Fibroblast of skin of scalp (primary cell): ENCODE measurements at regions not wholly inside any gene's neighbourhood (a gene's known extent, or its start where the extent isn't known, plus 50 kb on each side); places are given as distances from the start of the nearest gene placed in this dataset.
"Not testable (repeated sequence)": the region's sequence is repeated elsewhere in the genome, so short reads cannot be mapped to it uniquely, and the experiment has no call there.

ENCODE experiments used
- DNase-seq: peaks from one replicate; pipeline ENCODE4 v3.0.0-alpha.2; 2013

DNA sequence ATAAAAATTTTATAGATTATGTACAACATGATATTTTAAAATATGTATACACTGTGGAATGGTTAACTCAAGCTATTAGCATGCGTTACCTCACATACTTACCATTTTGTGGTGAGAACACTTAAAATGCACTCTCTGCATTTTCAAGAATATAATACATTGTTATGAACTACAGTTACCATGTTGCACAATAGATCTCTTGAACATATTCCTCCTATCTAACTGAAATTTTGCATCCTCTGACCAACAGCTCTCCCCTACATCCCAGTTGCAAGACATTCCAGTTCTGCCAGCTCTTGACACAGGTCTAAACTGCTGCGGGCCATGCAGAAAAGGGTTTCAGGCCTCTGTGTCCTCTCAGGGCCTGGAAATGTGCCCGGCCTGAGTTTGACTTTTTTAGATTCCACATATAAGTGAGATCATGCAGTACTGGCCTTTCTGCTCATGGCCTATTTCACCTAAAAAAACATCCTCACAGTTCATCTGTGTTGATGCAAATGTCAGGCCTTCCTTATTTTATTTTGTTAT is 113.7 kb downstream of the CDCA7 start:
- DNase-seq, result no peak

DNA sequence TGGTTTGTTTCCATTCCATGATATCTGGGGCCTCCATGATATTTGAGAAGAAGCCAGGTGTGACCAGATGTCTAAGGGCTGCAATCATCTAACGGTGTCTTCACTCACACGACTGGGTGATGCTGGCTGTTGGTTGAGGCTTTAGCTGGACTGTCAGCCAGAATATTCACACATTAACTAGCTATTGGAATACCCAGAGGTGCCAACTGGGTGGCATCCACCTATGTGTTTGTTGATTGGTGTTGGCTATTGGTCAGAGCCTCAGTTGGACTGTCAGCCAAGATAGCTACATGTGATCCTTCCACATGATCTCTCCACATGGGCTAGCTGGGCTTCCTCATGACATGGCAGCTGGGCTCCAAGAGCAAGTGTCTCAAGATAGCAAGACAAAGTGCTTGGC is 117.4 kb downstream of the CDCA7 start:
- no peak for DNase-seq

DNA sequence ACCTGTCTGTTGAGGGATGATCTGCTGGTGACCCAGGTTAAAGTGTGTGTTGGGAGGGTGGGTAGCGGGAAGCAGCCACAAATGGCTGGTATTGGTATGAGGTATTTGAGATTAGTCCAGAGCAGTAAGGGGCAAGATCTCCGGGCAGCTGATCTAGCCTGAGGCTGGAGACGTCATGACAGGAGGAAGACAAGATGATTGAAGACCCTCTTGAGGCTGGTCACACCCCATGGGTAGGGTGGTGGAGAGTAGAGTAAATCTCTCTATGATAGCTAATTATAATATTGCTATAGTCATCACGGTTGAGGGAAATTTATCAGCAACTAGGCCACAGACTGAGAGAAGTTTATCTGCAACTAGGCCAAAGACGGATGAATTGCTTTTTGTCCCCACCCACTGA is 128.5 kb downstream of the CDCA7 start:
- no peak for DNase-seq

DNA sequence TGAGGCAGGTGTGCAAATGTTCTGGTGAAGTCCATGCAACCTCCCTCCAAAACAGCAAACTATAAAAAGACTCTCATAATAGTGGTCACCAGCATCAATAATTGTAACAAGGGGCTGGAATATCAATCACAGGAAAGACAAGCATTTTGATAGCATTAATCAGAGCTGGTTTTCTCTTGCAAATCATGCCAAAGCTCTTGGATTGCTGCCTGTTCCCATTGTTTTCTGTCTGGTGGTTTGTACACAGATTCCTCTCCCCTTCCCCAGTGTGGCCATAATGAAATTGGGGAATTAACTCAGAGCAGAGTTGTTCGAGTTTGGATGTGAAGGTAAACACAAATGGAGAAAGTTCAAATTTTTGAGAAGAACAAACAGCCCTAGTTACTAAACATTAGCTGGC is 134.2 kb downstream of the CDCA7 start:
- no peak for DNase-seq

DNA sequence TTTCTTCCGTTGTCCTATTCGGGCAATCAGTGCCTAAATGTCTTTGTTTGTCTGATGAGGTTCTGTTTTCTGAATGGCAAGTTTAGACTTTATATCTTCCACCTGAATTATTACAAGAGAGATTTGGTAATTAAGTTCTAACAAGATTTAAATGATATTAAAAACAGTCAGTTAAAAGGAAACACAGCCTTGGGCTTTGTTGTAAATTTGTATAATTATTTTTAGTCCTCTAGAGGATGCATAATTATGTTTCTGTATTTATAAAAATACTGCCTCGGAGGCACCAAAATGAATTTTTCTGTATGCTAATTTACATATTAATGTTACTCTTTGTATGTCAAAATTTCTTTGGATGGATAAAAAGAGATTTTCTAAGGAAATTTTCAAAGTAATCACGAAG is 136.7 kb downstream of the CDCA7 start:
- DNase-seq, result no peak

DNA sequence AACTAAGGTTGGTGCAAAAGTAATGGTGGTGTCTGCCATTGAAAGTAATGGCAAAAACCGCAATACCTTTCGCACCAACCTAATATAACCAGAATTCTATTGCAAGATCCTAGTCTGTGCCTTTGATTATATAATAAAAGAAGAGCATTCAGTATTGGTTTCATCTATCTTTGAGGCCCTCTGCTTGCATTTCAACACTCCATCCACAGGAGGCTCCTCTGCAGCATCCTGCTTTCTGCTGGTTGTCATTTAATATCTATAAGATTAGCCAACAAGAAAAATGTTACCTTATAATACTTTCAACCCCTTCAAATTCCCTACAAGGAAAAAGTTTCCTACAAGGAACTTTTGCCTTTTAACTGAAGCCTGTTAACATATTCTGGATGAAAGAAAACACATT is 139.2 kb downstream of the CDCA7 start:
- no peak for DNase-seq

DNA sequence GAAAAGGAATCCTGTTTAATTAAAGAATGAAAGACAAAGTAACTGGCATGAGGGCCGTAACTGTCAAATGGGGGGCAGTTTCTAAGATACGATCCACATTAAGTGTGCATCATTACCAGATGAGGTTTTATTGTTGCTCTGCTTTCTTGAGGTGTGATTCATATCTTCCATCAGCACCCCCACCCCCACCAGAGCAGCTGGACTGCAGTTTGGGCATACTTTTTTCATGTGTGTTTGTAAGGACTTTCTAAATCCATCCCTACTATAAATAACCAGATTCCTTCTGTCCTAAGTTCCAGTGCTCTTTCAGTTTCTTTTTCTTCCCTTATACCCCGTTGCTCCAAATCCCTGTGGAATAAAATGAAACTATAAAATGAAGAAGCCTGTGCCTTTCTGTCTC is 142.1 kb downstream of the CDCA7 start:
- peak; percentile 71 for DNase-seq

DNA sequence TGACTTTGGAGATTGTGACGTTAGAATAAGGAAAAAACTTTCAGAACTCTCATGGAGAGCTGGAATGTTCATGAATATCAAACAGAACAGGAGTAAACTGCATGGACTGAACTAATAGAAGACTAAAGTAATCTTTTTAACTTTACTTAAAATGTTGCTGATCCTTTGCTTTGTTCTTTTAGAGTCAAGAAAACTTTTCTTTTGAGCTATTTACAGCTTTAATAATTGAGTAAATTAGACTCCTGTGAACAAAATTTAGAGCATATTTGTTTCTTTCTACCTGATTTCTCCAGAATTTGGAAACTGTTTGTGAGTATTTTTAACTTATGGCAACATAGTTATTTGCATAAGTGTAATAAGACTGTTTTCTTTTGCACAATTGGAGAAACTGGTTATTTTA is 146.3 kb downstream of the CDCA7 start:
- no peak for DNase-seq

DNA sequence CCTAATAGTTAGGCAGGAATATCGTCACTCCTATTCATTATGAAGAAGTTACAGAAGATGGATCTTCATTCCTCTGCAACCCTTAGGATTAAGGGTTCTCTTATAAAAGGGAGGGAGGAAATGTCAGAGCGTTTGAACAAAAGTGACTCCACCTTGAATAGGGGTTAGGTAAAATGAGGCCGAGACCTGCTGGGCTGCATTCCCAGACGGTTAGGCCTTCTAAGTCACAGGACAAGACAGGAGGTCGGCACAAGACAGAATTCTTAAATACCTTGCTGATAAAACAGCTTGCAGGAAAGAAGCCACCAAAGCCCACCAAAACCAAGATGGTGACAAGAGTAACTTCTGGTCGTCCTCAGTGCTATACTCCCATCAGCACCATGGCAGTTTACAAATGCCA is 147.6 kb downstream of the CDCA7 start:
- no peak for DNase-seq

DNA sequence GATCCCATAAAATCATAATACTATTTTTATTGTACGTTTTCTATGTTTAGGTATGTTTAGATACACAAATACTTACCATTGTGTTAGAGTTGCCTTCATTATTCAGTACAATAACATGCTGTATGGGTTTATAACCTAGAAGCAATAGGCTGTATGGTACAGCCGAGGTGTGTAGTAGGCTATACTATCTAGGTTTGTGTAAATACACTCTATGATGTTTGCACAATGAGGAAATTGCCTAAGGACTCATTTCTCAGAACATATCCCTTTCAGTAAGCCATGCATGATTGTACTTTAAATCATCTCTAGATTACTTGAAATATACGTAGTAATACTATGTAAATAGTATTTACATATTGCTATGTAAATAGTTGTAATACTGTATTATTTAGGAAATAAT is 156.7 kb downstream of the CDCA7 start:
- no peak for DNase-seq

DNA sequence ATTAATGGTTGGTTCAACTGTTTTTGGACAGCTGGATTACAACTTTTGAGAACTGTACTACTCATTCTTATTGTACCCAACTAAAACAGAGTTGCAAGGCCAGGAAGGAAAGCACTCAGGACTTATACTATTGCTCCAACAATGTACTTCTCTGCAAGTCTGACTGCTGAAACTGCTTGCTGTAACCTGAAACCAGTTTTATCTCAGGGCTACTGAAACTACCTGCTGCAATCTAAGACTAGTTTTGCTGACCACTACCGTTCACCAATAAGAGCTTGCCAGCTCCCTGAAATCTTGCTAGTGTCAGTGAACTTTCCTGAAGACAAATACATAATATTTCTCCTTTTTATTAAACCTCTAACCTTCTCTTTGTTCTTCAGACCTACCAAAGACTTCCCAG is 157.3 kb downstream of the CDCA7 start:
- no peak for DNase-seq

DNA sequence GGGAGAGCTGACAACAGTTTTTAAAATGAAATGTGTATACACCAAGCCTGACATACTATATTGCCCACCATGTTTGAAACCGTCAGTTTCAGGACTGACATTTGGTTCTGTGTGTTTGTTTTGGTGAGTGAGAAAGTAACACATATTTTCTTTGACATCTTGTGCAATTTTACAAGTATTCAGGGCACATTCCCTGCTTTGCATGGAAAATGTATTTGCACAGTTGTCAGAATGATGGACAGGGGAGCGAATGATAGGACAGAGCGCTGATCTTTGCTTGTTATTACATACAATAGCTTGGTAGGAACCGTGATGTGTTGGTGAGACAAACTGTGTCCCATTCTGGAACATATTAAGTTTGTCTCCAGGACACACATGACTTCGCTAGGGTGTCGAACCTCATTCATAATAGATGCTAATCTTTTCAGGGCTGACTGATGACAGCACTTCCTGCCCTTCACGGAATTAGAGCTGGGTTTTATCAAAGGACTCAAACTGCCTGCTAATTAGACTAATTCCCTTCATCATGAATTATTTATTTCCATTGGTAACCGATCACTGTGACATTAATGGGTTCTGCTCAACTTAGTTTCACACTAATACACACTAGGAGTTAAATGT is 158.5 kb downstream of the CDCA7 start:
- DNase-seq, result no peak

DNA sequence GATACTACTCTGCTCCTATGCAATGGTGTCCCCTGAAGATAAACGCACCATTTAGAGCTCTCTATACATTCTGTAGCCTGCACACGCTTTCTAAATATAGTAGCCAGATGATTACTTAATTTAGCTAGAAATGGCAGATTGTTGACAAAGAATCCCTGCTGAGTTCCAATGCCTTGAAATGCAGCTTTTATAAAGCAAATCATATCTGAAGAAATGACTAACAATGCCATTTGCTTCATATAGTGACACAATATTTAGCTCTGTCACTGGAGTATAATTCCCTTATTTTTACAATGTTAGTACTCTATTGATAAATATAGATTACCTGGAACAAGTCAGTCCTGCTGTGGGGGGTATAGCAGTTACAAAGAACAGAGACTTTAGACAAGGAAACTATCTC is 166.2 kb downstream of the CDCA7 start:
- DNase-seq, result no peak

DNA sequence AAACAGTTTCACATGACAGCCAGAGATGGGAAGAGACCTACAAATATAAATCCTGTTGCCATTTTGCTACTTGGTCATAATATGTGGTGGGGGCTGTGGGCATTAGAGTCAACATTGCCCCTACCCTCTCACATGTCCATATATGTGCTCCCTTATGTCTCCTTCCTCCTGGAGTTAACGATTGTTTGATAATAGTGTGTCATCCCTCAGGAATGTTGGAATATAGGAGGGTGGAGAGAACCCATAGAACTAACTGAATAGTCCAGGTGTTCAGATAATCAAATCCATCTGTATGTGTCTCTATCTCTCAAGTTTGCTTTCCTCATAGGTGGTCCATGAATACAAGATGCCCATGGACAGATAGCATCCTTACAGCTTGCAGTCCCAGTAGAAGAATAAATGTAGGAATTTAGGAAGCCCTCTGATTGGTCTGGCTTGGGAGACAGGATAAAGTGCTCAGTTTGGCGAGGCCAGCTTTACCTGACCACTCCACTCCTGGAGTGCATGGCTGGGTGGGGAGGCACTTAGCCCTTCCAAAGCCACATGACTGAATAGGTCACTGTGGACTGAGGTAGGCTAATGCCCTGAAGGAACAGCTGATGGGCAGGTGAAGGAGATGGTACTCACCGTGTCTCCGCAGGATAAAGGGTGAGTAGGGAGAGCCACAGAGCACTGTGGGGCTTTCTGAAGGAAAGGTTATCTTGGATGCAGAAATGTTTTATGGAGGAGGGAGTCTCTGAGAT is 166.9 kb downstream of the CDCA7 start:
- no peak for DNase-seq

DNA sequence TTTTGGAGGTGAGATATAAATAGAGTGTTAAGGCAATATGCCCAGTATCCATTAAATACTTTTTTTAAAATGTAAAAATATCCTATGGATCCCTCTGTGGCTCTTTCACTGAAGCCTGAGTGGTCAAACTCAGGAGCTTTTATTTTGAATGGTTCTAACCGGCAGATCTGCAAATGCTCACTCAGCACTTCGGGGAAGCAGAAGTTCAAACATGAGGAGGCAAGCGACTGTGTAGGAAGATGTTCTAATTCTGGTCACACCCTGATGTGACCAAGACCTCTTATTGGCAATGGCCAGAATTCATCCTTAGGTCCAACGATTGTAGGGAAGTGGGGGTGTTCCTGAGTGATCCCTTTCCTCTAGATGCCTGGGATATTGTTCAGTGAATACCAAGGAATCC is 168.8 kb downstream of the CDCA7 start:
- DNase-seq, result no peak

DNA sequence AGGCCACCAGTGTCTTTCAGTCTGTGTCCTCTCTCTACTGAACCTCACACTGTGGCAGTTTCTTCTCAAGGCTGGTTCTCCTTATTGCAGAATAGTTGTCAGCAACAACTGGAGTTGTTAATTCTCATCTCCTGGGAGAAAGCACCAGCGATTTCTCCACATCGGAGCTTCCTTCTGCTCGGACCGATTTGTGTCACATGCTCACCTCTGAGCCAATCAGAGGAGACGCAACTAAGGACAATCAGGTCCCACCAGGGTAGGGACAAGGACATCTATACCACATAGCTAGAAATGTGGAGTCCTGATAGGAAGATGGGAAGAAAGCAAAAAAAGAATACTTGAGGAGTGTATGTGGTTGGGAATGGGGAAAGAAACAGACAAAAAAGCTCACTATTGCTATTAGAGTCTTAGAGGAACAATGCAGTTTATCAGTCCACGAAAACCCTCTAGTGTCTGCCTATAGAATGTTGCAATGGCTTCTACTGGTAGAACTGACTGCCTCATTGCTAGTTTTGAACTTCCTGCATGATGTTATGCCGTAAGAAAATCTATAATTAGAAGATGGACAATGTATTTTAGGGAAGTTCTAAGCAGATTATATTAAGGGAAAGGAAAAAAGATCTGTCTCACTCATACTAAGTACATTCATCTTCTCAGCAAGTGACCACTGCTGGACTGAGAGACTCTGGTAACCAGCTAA is 169.7 kb downstream of the CDCA7 start:
- DNase-seq, result no peak

DNA sequence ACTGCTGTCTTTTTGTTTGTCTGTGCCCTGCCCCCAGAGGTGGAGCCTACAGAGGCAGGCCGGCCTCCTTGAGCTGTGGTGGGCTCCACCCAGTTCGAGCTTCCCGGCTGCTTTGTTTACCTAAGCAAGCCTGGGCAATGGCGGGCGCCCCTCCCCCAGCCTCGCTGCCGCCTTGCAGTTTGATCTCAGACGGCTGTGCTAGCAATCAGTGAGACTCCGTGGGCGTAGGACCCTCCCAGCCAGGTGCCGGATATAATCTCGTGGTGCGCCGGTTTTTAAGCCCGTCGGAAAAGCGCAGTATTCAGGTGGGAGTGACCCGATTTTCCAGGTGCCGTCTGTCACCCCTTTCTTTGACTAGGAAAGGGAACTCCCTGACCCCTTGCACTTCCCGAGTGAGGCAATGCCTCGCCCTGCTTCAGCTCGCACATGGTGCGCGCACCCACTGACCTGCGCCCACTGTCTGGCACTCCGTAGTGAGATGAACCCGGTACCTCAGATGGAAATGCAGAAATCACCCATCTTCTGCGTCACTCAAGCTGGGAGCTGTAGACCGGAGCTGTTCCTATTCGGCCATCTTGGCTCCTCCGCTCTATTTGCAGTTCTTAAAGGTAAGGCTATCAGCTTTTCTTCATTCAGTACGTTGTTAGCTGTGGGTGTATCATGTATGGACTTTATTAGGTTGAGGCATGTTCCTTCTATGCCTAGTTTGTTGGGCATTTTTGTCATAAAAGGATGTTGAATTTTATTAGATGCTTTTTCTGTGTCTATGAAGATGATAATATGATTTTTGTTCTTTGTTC is 178.3 kb downstream of the CDCA7 start:
- not testable (repeated sequence) for DNase-seq

DNA sequence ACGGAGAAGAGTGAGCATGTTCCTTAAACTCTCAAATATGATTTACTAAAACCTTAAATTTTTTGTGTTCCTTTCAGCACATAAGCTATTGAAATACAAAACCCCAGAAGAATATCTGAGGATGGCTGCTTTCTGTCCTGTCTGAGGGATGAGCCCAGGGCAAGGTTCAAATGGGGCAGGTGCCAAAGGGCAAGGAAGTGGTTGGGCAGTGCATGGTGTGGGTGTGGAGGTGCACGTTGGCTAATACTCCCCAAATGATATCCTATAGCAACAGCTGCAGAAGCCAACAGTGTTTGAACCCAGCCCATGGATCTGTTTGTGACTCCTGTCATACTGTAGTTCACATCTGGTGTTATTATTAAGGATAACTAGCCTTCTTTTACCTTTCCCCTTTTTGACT is 183.0 kb downstream of the CDCA7 start:
- no peak for DNase-seq

DNA sequence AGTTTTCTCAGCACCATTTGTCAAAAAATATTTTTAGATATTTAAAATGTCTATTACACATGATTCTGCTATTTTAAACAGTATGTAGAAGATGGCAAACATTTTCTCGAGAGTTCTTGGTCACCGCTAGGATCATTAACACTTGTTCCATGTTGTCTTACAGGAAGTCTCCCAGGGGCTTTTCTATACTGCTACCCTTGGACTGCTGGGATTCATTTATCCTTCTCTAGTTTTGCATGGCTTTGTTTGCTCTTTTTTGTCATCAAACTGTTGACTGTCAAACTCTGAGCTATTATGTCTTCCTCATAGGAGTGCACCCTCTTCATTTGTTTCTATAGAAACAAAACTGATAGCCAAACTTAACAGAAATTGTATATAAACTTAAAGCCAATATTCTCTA is 184.9 kb downstream of the CDCA7 start:
- no peak for DNase-seq

DNA sequence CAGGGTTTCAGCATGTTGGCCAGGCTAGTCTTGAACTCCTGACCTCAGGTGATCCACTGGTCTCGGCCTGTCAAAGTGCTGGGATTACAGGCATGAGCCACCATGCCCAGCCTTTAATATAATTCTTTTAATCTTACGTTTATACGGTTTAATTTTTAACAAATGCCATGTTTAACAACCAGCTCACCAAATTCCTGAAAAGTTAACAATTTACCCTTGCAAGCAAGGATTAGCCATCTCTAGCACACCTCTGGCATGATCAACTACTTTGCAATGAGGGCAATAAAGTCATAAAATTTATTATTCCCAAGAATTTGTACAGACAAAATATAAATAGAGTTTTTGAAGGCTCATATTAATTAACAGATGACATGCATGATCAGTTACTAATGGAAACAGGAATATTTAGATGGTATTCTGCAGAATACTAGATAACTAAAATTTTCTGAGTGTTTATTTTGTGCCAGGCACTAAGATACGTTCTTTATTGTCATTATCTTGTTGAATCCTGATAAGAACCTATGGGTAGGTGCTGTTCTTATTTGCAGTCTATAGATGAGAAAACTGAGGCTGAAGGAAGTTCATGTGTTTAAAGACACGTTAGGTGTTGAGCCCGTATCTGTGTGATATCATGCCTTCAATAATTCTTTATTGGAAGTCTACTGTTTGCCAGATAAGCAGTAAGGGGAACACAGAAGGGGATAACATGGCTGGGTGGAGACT is 190.1 kb downstream of the CDCA7 start:
- no peak for DNase-seq

DNA sequence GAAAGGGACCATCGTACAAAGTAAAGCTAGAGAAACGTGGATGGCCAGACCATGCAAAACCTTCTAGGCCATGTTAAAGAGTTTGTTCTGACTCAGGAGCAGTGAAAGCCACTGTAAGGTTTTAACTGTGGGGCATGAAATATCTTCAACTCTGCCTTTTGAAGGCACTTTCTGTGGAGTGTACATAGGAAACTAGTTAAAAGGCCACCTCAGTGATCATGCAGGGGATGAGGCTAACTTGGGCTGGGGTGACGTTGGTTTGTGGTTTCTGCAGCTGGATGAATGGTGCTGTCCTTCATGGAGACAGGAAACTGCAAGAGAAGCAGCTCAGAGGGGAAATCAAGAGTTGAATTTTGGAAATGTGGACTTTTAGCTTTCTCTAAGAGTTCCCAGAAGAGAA is 190.7 kb downstream of the CDCA7 start:
- peak; percentile 32 for DNase-seq

DNA sequence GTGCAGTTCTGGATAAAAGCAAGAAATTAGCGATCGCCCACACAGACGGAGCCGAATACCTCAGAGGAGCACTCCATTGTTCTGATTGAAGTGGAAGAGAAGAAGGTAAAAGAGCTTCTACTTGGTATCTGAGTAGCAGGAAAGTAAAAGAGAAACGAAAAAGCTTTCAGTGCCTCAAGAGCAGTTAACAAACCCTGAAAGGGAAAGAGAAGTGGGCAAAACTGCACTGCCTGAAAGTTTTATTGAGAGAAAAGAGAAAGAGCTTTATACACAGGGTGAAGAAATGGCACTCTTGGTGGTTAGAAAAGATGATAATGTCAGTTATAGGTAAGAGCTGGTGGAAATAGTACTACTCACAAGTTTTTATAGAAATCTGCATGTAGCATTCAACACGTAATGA is 192.8 kb downstream of the CDCA7 start:
- DNase-seq, result no peak
